ENCODE measurements at regions not wholly inside any gene's neighbourhood (a gene's known extent, or its start where the extent isn't known, plus 50 kb on each side); places are given as distances from the start of the nearest gene placed in this dataset.

DNA sequence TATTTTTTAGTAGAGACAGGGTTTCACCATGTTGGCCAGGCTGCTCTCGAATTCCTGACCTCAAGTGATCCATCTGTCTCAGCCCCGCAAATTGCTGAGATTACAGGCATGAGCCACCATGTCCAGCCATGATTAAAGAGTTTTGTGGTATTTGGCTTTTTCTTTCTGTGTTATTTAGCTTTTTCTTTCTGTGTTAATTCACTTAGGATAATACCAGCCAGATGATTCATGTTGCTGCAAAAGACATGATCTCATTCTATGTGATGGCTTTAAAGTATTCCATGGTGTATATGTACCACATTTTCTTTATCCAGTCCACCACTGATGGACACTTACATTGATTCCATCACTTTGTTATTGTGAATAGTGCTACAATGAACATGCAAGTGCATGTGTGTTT is 1135.2 kb downstream of the AMY1C start:
- TF ChIP-seq, protein P1, sequence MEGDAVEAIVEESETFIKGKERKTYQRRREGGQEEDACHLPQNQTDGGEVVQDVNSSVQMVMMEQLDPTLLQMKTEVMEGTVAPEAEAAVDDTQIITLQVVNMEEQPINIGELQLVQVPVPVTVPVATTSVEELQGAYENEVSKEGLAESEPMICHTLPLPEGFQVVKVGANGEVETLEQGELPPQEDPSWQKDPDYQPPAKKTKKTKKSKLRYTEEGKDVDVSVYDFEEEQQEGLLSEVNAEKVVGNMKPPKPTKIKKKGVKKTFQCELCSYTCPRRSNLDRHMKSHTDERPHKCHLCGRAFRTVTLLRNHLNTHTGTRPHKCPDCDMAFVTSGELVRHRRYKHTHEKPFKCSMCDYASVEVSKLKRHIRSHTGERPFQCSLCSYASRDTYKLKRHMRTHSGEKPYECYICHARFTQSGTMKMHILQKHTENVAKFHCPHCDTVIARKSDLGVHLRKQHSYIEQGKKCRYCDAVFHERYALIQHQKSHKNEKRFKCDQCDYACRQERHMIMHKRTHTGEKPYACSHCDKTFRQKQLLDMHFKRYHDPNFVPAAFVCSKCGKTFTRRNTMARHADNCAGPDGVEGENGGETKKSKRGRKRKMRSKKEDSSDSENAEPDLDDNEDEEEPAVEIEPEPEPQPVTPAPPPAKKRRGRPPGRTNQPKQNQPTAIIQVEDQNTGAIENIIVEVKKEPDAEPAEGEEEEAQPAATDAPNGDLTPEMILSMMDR (IDR thresholded peaks at IDR 0.05) = no peak
- no peak for TF ChIP-seq ZFX (IDR thresholded peaks at IDR 0.05; ENCODE audit: borderline replicate concordance)
